ENCODE measurements at regions not wholly inside any gene's neighbourhood (a gene's known extent, or its start where the extent isn't known, plus 50 kb on each side); places are given as distances from the start of the nearest gene placed in this dataset.
A peak's percentile ranks its signal among the peaks of the same experiment; 100 is the strongest.
"Not testable (repeated sequence)": the region's sequence is repeated elsewhere in the genome, so short reads cannot be mapped to it uniquely, and the experiment has no call there.

GRCh38 chr11:34754171-34754823 is 133.4 kb downstream of the EHF start:
- no peak for DNase-seq (ENCODE audit: low read depth in 2 of 2)

- DNase-seq (ENCODE audit: low read depth in 2 of 2), result no peak
Observed at GRCh38 chr11:34750692-34751405, 130.0 kb downstream of the EHF start.

GRCh38 chr11:34749666-34750659 is 129.1 kb downstream of the EHF start:
- peak; percentile 57 to 62 for DNase-seq (ENCODE audit: low read depth in 2 of 2)

GRCh38 chr11:34748036-34748435 is 127.1 kb downstream of the EHF start:
- DNase-seq (ENCODE audit: low read depth in 2 of 2), result no peak

- no peak for DNase-seq (ENCODE audit: low read depth in 2 of 2)
Observed at GRCh38 chr11:34747251-34747650, 126.4 kb downstream of the EHF start.

- no peak for DNase-seq (ENCODE audit: low read depth in 2 of 2)
Observed at GRCh38 chr11:34745195-34745594, 124.3 kb downstream of the EHF start.

- no peak for DNase-seq (ENCODE audit: low read depth in 2 of 2)
Observed at GRCh38 chr11:34744511-34744910, 123.6 kb downstream of the EHF start.

- DNase-seq (ENCODE audit: low read depth in 2 of 2), result no peak
Observed at GRCh38 chr11:34738237-34738636, 117.3 kb downstream of the EHF start.

- no peak for DNase-seq (ENCODE audit: low read depth in 2 of 2)
Observed at GRCh38 chr11:34732831-34733230, 111.9 kb downstream of the EHF start.

GRCh38 chr11:34731603-34732002 is 110.7 kb downstream of the EHF start:
- DNase-seq (ENCODE audit: low read depth in 2 of 2), result no peak

- no peak for DNase-seq (ENCODE audit: low read depth in 2 of 2)
Observed at GRCh38 chr11:34730544-34731295, 109.8 kb downstream of the EHF start.

GRCh38 chr11:34728609-34729008 is 107.7 kb downstream of the EHF start:
- DNase-seq (ENCODE audit: low read depth in 2 of 2), result no peak

GRCh38 chr11:34727228-34727737 is 106.4 kb downstream of the EHF start:
- no peak for DNase-seq (ENCODE audit: low read depth in 2 of 2)

GRCh38 chr11:34724973-34725372 is 104.1 kb downstream of the EHF start:
- DNase-seq (ENCODE audit: low read depth in 2 of 2), result no peak

GRCh38 chr11:34721646-34722045 is 100.8 kb downstream of the EHF start:
- DNase-seq (ENCODE audit: low read depth in 2 of 2), result no peak

GRCh38 chr11:34719303-34719848 is 98.5 kb downstream of the EHF start:
- no peak for DNase-seq (ENCODE audit: low read depth in 2 of 2)

GRCh38 chr11:34713631-34714030 is 92.7 kb downstream of the EHF start:
- not testable (repeated sequence) for DNase-seq (ENCODE audit: low read depth in 2 of 2)

Measured in fibroblast of skin of left quadriceps (primary cell).